ENCODE measurements at regions not wholly inside any gene's neighbourhood (a gene's known extent, or its start where the extent isn't known, plus 50 kb on each side); places are given as distances from the start of the nearest gene placed in this dataset.

GRCh38 chrX:121831601-121832000 is 784.2 kb downstream of the GLUD2 start:
- no peak overlapping the region for H3K4me3 ChIP-seq
- intact Hi-C loops (cut with DNase I; ENCODE audit: low total_unique reads) = no loop called here
- H3K36me3 ChIP-seq = no peaks in the 10 kb centered on the region
- H3K27ac ChIP-seq = no peak overlapping the region
- TF ChIP-seq POLR2AphosphoS5 (IDR thresholded peaks at IDR 0.05) (no peak), POLR2A (IDR thresholded peaks at IDR 0.05) (no peak)
- TF ChIP-seq, protein P1, sequence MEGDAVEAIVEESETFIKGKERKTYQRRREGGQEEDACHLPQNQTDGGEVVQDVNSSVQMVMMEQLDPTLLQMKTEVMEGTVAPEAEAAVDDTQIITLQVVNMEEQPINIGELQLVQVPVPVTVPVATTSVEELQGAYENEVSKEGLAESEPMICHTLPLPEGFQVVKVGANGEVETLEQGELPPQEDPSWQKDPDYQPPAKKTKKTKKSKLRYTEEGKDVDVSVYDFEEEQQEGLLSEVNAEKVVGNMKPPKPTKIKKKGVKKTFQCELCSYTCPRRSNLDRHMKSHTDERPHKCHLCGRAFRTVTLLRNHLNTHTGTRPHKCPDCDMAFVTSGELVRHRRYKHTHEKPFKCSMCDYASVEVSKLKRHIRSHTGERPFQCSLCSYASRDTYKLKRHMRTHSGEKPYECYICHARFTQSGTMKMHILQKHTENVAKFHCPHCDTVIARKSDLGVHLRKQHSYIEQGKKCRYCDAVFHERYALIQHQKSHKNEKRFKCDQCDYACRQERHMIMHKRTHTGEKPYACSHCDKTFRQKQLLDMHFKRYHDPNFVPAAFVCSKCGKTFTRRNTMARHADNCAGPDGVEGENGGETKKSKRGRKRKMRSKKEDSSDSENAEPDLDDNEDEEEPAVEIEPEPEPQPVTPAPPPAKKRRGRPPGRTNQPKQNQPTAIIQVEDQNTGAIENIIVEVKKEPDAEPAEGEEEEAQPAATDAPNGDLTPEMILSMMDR (IDR thresholded peaks at IDR 0.05 in 8 of 11, conservative IDR thresholded peaks at IDR 0.05 in 3 of 11) = no peak
- no peak for DNase-seq
- no peaks in the 10 kb centered on the region for H3K27me3 ChIP-seq (replicated peaks in 1 of 7)
- H3K9me3 ChIP-seq = peaks cover 0 to 7% (median 0%) of the 10 kb centered on the region in 8 donors
- no peaks in the 10 kb centered on the region for H3K4me1 ChIP-seq
- 24 to 67% (median 27%) methylated on average over 2 of the region's 2 CpGs for WGBS, 5 donors

GRCh38 chrX:121832446-121832845 is 785.0 kb downstream of the GLUD2 start:
- TF ChIP-seq POLR2AphosphoS5 (IDR thresholded peaks at IDR 0.05) (no peak), POLR2A (IDR thresholded peaks at IDR 0.05) (no peak)
- TF ChIP-seq, protein P1 (IDR thresholded peaks at IDR 0.05 in 8 of 11, conservative IDR thresholded peaks at IDR 0.05 in 3 of 11) = no peak
- H3K27me3 ChIP-seq (replicated peaks in 1 of 7) = no peaks in the 10 kb centered on the region
- 67 to 90% (median 78%) methylated on average over 1 of the region's 1 CpG for WGBS, 5 donors
- peaks cover 0 to 7% (median 0%) of the 10 kb centered on the region in 8 donors for H3K9me3 ChIP-seq
- no peaks in the 10 kb centered on the region for H3K4me1 ChIP-seq
- intact Hi-C loops (cut with DNase I; ENCODE audit: low total_unique reads) = no loop called here
- no peak overlapping the region for H3K4me3 ChIP-seq
- no peak overlapping the region for H3K27ac ChIP-seq
- DNase-seq = no peak
- no peaks in the 10 kb centered on the region for H3K36me3 ChIP-seq

- no peak overlapping the region for H3K4me3 ChIP-seq
- H3K27me3 ChIP-seq (replicated peaks in 1 of 7) = no peaks in the 10 kb centered on the region
- no peak for DNase-seq
- no peak overlapping the region for H3K27ac ChIP-seq
- peaks cover 0 to 7% (median 0%) of the 10 kb centered on the region in 8 donors for H3K9me3 ChIP-seq
- no peaks in the 10 kb centered on the region for H3K4me1 ChIP-seq
- intact Hi-C loops (cut with DNase I; ENCODE audit: low total_unique reads) = no loop called here
- TF ChIP-seq, protein P1 (IDR thresholded peaks at IDR 0.05 in 8 of 11, conservative IDR thresholded peaks at IDR 0.05 in 3 of 11) = no peak
- no peak for TF ChIP-seq POLR2AphosphoS5 (IDR thresholded peaks at IDR 0.05)
- TF ChIP-seq POLR2A (IDR thresholded peaks at IDR 0.05) = no peak
- H3K36me3 ChIP-seq = no peaks in the 10 kb centered on the region
- 29 to 83% (median 57%) methylated on average over 1 of the region's 1 CpG for WGBS, 5 donors
Measured at GRCh38 chrX:121836000-121836399, 788.6 kb downstream of the GLUD2 start.

GRCh38 chrX:121851033-121851432 is 803.6 kb downstream of the GLUD2 start:
- Histone ChIP-seq H3K36me3 (no peaks in the 10 kb centered on the region), H3K4me1 (no peaks in the 10 kb centered on the region), H3K4me3 (no peak overlapping the region), H3K27me3 (replicated peaks in 1 of 7) (no peaks in the 10 kb centered on the region), H3K27ac (no peak overlapping the region), H3K9me3 (no peaks in the 10 kb centered on the region)
- TF ChIP-seq, protein P1 (IDR thresholded peaks at IDR 0.05 in 8 of 11, conservative IDR thresholded peaks at IDR 0.05 in 3 of 11) = no peak
- TF ChIP-seq POLR2A (IDR thresholded peaks at IDR 0.05) (no peak), POLR2AphosphoS5 (IDR thresholded peaks at IDR 0.05) (no peak)
- no peak for DNase-seq
- WGBS, 5 donors = 58 to 78% (median 65%) methylated on average over 2 of the region's 2 CpGs
- intact Hi-C loops (cut with DNase I; ENCODE audit: low total_unique reads) = no loop called here

Data from spleen (tissue), 11 donors.